Ishikawa (cell line): ENCODE measurements at regions not wholly inside any gene's neighbourhood (a gene's known extent, or its start where the extent isn't known, plus 50 kb on each side); places are given as distances from the start of the nearest gene placed in this dataset.

Experiments
- CEBPB ChIP-seq: IDR thresholded peaks from 2 replicates; pipeline ENCODE4 v1.6.1; 2012
- MAX ChIP-seq: IDR thresholded peaks from 2 replicates; pipeline ENCODE4 v1.6.1; 2012
- REST ChIP-seq: IDR thresholded peaks from 2 replicates; pipeline ENCODE4 v1.6.1; 2012; ENCODE audit warnings: low read depth, mild to moderate bottlenecking
- TAF1 ChIP-seq: IDR thresholded peaks from 2 replicates; pipeline ENCODE4 v1.6.1; 2012; ENCODE audit warnings: low read depth, mild to moderate bottlenecking
- ZBTB7A ChIP-seq: IDR thresholded peaks from 2 replicates; pipeline ENCODE4 v1.6.1; 2012; ENCODE audit warnings: low read depth

- TF ChIP-seq TAF1 (no peak), MAX (no peak), ZBTB7A (no peak), CEBPB (no peak), REST (no peak)
Measured at GRCh38 chr12:77366616-77367015, 301.2 kb upstream of the E2F7 start.
